Ovary (tissue), 3 donors: ENCODE measurements at regions not wholly inside any gene's neighbourhood (a gene's known extent, or its start where the extent isn't known, plus 50 kb on each side); places are given as distances from the start of the nearest gene placed in this dataset.

ENCODE experiments used
- CTCF ChIP-seq, 3 donors: fragments of 450-650 bp in 2 of 3; fragments of 200-600 bp in 1 of 3; IDR thresholded peaks; one replicate each; pipeline versions ENCODE4 v1.5.1 to v1.8.0; 2016 to 2022; ENCODE audit warnings: antibody characterized with exemption in 3 of 3, mild to moderate bottlenecking in 1 of 3
- POLR2A ChIP-seq: fragments of 450-650 bp; IDR thresholded peaks from one replicate; pipeline ENCODE4 v1.6.1; 2017; ENCODE audit warnings: antibody characterized with exemption, mild to moderate bottlenecking, moderate library complexity
- donor health status: DM: no; HTN: no; CAD: no.

- TF ChIP-seq CTCF (IDR thresholded peaks at IDR 0.05) (no peak), POLR2A (no peak)
Measured at GRCh38 chrX:69263251-69263820, 98.1 kb upstream of the PJA1 start.
